KG1 (cell line): ENCODE measurements at regions not wholly inside any gene's neighbourhood (a gene's known extent, or its start where the extent isn't known, plus 50 kb on each side); places are given as distances from the start of the nearest gene placed in this dataset.
"Not testable (repeated sequence)": the region's sequence is repeated elsewhere in the genome, so short reads cannot be mapped to it uniquely, and the experiment has no call there.

ENCODE experiments used
- DNase-seq: peaks from one replicate; lab custom pipeline; 2025; lab: John Stamatoyannopoulos, UW

DNA sequence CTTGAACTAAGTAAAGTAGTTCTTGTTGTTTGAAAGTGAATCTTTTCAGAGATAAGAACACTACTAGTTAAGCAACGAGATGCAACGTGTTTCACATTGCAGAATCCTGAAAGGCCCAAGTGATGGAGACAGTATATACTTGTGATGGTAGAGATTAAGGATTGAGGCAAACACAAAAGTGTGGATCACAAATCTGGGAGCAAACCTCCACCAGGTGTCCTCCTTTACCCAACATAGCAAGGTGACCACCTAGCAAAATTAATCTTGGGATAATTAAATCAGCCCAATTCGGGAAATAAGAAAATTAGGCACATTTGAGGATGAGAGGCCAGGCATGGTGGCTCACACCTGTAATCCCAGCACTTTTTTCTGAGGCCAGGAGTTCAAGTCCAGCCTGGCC is 563.9 kb downstream of the DACH1 start:
- no peak for DNase-seq

DNA sequence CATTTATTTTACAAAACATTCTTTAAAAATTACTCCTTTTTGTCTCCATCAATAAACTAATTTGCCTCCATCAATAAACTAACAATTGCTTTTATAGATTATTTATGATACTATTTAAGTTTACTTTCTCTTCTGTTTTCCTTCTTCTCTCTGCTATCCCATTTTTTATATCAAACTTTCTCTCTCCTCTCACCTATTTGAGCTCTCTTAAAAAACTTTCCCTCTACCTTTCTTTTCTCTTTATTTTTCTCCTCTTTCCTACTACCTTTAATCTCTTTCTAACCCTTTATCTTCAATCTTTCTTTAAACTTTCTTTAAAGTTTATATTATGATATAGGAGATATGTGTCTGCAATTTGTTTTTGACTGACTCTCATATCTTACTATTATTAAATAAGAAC is 566.4 kb downstream of the DACH1 start:
- DNase-seq = no peak

DNA sequence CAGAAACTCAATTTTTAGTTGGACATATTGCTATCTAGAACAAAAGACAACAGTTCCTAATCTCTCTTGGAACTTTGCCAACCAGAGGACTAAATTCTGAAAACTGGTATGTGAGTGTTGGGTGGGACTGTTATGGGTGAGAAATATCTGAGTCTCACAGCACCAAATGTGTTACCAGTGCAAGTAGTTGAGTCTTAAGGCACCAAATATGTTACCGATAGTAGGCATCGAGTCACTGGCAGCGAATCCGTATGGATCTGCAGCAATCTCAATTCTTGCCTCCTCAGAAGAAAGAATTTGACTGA is 575.2 kb downstream of the DACH1 start:
- DNase-seq = no peak

DNA sequence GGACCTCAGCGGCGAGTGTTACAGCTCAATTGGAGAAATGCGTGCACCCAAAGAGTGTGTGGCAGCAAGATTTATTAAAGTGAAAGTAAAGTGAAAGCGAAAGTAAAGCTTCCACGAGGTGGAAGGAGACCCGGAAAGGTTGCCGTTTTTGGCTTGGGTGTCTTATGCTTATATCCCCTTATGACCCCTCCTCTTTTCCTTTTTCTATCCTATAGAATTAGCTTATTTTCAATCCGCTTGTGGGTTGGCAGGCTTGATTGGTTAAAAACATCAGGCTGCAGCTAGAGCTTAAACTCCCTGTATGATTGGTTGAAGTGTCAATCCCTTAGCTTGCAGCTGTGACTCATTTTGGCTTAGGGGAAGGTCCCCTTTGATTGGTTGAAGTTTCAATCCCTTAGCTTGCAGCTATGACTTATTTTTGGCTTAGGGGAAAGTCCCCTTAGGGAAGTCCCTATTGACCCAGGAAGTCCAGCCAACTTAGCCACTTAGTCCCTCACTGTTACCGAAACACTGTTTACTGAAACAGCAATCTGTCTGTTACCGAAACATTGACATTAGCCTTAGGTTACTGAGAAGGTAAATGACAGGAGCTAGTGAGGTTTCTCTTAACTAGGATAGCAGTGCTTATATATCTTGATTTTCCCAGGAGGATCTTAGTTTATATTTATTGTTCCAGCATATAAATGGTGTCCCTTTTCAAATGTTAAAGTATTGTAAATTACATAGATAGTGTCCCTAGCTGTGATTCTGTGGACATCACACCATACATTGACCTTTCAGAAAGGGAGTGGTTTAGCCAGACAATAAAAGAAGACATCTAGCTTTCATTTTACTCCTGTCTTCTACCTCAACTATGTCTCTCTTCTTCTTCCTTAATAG is 575.8 kb downstream of the DACH1 start:
- peak; percentile 20 for DNase-seq

DNA sequence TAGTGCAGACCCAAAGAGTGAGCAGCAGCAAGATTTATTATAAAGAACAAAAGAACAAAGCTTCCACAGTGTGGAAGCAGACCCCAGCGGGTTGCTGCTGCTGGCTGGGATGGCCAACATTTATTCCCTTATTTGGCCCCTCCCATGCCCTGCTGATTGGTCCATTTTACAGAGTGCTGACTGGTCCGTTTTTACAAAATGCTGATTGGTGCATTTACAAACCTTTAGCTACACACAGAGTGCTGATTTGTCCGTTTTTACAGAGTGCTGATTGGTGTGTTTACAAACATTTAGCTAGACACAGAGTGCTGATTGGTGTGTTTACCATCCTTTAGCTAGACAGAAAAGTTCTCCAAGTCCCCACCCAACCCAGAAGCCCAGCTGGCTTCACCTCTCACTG is 577.0 kb downstream of the DACH1 start:
- not testable (repeated sequence) for DNase-seq

DNA sequence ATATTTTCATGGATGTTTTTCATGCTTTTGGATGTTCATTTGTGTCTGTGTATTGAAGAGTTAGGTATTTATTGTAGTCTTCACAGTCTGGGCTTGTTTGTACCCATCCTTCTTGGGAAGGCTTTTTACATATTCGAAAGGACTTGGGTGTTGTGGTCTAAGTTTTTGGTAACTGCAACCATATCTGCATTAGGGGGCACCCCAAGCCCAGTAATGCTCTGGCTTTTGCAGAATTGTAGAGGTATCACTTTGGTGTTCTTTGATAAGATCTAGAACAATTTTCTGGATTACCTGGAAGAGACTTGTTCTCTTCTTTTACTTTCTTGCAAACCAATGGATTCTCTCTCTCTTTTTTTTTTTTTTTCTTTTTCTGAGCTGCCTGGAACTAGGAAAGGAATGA is 581.3 kb downstream of the DACH1 start:
- no peak for DNase-seq

DNA sequence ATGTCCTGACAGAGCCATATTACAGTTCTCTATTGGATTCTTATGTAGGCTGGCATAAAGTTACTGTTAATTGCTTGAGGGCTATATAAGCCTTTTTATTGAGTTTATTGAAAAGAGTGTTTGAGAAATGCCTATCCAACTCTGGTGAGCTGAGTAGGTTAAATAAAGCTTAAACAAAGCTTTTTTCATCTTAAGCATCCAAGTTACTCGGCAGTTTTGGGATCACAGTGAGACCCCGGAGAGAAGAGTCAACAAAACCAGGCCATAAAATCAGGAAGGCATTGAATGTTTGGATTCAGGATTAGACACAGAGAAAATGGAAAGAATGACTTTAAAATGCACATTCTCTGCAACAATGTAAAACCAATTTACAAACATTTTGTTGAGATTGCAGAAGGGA is 588.5 kb downstream of the DACH1 start:
- DNase-seq = no peak

DNA sequence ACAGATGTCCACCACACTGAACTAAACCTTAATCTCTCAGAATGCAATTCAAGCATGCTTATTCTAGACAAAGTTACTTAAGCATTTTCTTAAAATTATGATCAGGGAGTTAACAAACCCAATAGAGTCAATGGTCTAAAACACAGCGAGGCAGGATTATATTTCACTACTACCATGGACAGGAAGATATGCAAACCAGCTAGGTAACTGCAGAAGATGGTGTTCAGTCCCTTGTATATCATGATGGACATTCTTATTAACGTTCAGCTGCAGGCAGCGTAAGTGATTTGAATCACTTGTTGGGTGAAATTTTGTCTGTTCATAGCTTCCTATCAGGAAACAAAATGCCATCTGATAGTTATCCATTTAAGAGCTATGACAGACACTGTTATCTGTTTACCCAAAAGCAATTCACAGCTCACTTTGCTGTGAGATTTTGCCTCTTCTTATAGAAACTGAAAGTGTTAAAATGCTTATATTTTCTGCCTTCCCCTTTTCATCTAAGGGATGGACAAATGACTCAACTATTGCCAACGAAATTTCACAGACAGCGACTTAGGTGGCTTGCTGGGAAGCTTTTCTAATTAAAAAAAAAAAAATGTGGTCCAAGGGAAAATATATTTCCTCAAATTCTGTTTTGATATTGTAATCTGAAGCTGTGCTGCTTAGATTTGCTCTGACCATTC is 591.9 kb downstream of the DACH1 start:
- no peak for DNase-seq

DNA sequence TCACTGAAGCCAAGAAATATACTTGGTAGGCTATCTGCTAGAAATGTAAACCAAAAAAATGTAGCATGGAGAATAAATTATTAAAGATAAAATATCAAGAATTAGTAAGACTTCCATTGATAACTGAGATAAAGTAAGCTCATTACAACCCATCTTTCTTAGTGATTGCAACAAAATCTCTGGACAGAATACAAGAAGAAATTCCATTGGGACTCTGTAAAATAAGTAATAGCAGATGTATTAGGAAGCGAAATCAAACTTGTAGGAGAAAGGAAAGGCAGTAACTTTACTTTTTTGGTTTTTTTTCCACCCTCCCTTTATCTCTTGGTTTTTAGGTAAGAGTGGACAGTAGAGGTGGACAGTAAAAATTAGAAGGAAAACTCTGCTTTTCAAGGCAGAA is 605.7 kb downstream of the DACH1 start:
- DNase-seq = no peak

DNA sequence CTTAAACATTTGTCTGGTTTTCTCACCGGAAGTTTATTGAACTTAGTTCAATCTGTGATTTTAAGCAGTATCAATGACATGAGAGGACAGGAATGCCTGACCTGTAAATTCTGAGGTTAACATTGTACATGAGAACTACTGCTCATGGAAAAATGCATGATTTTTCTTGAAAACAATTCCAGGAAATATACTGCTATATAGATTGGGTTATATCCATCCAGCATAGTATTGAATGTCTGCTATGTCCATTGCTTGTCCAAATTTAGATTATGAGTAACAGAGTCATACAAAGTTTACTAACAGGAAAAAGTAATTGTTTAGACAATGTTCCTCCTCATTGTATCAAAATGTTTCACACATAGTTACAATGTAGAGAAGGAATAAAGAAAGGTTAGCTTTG is 606.8 kb downstream of the DACH1 start:
- no peak for DNase-seq

DNA sequence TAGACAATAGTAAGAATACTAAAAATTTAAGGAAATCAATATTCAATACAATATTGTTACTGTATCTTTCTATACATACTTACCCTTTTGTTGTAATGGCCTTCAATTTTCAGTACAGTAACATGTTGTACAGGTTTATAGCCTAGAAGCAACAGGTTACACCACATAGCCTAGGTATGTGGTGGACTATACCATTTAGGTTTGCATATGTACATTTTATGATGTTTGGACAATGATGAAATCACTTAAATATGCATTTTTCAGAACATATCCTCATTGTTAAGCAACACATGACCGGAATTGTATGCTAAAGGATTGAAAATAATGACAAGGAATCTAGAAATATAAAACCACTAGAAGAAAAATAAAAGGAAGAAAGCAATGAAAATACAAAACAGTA is 611.4 kb downstream of the DACH1 start:
- no peak for DNase-seq

DNA sequence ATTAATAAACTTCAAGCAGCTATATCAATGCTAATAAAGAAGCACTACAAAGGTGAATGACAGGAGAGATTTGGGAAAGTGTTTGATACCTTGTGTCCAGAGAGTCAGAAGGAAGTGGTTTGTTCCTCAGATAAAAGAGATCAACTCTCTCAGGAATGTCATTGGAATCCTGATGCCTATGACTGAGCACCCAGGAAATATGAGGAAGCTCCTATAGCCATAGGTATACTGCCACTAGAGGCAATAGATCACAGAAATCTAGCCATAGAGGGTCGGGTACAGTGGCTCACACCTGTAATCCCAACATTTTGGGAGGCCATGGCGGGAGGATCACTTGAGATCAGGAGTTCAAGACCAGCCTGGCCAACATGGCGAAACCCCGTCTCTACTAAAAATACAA is 612.6 kb downstream of the DACH1 start:
- no peak for DNase-seq

DNA sequence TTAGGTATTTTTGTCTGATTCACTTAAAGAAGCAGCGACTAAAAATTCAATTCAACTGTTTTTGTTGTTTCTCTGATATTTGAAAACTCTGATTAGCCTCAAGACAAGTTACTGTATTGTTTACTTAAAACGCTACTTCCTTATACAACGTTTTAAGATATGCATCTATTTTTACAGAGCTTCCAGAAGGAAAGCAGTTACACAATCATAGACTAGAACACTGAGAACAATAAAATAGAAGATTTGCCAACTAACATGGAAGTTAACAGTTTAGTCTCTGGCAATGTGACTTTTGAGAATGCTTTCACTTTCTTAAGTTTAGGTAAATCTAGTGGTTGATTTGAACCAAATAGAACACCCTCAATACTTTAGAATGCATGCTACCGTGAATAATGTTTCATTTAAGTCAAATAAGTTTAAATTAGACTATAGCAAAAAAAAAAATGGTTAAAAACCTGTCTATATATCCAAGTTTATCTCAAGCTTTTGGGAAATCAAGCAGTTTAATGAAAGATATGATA is 614.8 kb downstream of the DACH1 start:
- DNase-seq = no peak

DNA sequence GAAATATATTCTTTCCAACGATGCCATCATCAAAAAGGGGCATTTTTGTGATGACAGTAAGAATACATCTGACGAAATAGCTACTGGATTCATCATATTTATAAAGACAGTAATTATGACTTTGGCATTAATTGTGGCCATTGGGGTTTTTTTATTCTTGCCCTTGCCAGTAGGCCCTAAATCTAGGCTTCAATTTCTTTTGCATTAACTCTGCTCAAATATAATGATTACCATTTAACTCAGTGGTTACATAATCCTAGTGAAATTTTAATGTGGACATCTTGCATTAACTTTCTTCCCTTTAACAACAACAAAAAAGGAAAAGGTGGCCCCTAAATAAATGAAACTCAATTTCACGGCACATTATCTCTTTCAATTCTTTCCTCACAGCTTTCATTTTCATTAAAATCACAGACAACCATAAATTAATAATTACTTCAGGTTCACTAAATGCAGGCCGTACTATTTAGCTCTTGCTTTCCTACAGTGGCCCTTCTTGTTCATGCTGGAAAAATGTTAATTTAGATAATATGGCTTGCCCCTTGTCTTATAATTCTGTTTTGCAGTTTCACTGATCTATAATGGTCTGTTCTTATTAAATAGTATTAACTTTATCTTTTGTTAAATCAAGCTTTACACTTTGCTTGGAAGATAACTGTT is 615.6 kb downstream of the DACH1 start:
- DNase-seq = no peak

DNA sequence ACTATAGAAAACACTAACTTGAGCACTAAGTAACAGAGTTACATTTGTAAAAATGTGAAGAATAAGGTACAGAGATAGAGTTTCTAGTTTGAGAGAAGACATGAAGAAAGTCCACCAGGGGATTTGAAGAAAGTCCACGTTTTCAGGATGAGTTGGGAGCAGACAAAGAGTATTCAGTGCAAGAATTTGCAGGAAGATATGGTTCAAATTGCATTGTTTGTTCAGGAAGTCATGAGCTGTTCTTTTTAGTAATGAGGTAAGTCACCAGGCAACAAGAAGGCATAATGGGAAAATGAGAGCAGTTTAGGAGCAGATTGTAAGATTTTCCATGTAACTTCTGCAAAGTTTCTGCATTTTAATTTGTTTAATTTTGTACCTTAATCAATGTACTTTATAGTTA is 618.0 kb downstream of the DACH1 start:
- DNase-seq = no peak

DNA sequence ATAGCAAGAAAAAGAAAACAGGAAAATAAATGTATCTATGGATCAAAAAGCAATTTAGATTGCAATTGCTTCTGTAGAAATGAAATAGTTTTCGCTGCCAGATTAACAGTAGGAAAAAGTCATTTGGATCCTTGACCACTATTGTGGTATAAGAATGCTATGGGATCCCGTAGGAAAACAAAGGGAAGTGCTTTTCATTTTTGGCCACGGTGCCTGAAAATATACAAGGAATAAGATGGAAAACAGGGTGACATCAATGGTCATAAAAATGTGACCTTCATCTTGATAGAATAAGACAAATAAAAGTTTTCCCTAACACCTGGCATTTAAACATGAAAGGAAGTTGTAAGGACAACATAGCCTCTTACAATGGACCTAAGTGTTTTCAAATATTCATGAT is 622.8 kb downstream of the DACH1 start:
- DNase-seq = no peak

DNA sequence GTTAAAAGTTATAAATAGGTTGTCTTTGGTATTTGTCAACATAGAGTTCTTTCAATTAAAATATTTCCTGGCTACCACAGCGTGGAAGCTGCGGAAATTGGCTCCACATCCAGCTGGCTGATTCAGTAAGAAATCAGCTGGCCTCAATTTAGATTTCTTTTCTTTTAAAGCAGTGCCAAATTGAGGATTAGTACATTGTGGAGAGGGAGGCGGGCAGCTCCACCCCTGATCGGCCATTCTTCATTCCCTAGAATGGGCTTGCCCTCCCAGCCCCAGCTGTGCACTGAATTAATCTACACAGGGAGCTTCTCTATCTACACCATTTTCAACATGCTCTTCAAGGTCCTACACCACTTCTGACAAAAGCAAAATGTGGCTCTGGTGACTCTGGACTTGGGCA is 624.8 kb downstream of the DACH1 start:
- DNase-seq = no peak

DNA sequence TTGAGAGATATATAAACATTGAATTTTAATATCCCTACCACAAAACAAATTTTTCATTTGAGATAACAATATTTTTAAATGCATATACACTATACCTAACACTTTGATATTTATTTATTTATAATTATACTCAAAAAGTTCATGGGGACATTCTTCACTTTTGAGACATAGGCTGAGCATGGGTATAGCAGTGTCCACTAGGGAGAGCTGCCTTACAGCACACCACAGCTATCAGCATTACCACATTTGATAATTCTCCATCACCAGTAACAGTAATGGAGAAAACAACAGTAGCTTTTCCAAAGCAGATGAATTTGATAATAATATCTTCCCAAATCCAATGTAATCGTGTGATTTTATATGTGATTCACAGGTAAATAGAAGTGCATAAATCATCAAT is 626.1 kb downstream of the DACH1 start:
- no peak for DNase-seq

DNA sequence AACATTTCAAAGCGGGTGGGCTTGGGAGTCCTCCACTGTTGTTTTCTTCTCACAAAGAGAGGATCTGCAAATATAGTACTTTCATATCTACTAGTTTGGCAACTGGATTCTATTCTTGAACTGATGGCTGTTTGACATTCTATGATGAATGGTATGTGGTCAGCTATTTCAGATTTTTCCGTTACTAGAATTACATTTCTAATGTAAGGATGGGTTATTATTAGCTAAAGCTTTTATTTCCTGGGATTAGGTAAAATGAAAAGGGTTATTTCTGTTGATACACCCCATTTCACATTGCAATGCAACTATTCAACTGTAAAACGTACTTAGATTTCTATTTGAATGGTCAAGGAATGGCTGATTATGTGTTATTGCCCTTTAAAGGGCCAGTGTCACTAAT is 629.7 kb downstream of the DACH1 start:
- no peak for DNase-seq

DNA sequence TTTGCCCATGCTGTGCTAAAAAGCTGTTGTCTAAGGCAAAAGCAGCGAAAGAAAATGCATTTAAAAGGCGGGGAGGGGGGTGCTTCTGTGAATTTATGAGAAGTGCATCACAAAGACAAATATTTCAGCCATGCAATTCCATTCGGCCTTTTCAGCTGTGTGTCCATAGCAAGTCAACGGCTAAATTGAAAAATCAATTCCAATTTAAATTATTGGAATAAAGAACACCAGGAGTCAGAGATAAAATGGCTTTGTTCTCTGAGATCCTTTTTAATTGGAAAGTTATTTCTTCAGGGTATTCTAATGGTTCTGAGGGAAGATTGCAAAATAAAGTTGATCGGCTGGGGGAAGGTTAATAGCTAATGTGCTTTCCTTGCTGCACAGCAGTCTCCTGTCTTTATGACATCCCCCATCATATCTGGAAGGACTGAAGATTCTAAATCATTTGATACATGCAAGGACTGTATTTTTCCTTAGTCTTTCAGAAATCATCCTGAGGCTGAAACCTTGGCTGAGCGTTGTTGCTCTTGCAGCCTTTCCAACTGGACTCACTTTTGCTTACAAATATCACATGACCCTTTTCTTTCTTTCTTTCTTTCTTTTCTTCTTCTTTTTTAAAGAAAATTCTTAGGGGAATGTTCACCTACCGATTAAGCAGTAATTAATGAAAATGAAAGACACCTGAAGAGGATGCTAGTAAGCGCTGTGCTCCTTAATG is 647.1 kb downstream of the DACH1 start:
- no peak for DNase-seq

DNA sequence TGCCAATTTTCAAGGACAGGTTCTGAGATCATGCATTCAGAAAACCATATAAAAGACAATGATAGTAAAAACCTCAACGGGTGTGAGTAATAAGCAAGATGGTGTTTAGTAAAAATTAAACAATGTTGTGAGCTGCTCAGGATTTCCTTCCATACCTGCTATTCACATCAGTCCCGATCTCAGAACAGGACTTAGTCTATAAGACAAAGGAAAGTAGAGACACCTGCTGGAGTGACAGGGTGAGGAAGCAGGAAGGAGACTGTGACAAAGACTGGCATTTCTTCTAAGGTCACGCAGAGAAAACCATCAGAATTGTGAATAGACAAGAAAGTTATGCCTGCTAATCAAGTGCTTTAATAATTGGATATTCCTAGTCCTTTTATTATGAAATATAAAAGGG is 648.0 kb downstream of the DACH1 start:
- DNase-seq = no peak

DNA sequence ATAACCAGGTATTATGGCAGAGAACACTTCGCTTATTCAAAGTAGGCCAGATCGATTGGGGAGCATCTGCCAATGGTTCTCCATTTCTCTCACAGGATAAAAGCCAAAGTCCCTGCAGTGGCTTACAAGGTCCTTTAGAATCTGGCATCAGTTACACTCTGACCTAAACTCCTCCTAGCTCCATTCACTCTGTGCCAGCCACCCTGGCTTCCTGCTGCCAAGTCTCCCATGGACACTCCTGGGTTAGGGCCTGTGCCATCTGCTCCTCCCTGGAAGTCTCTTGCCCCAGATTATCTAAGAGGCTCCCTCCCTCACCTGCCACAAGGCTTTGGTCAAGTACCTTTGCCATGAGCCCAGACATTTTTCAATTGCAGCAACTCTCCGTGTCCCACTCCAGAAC is 649.2 kb downstream of the DACH1 start:
- no peak for DNase-seq

DNA sequence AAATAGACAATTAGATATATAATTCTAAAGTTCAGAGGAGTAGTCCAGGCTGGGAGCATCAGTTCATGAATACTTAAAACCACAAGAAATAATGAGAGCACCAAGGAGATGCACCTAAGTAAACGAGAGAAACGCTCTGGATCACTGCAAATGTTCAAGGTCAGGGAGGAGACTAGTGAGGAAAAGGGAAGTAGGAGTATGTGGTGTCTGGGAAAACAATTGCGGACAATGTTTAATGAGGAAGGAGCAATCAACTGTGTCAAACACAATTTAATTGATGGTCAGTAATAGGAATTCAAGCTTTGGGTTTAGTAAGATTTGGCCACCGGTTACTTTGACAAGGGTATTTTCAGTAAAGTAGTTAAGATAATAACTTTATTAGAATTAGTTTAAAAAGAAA is 652.2 kb downstream of the DACH1 start:
- DNase-seq = no peak
